Parathyroid adenoma (tissue), 2 donors: ENCODE measurements at regions not wholly inside any gene's neighbourhood (a gene's known extent, or its start where the extent isn't known, plus 50 kb on each side); places are given as distances from the start of the nearest gene placed in this dataset.
A peak's percentile ranks its signal among the peaks of the same experiment; 100 is the strongest.

ENCODE experiments used
- H2AFZ ChIP-seq: fragments of 300-600 bp; sonication (generic); one replicate; pipeline ENCODE4 v1.7.0; 2017; ENCODE audit warnings: antibody characterized with exemption, mild to moderate bottlenecking
- H3K27ac ChIP-seq: fragments of 300-600 bp; sonication (generic); one replicate; pipeline ENCODE4 v1.7.0; 2017
- H3K27me3 ChIP-seq: fragments of 300-600 bp; sonication (generic); one replicate; pipeline ENCODE4 v1.7.0; 2017; ENCODE audit warnings: low read length; ENCODE audit not compliant: control insufficient read depth, insufficient read depth
- H3K36me3 ChIP-seq: fragments of 300-600 bp; sonication (generic); one replicate; pipeline ENCODE4 v1.7.0; 2017; ENCODE audit warnings: low read length; ENCODE audit not compliant: control insufficient read depth, insufficient read depth
- H3K4me1 ChIP-seq: fragments of 300-600 bp; sonication (generic); one replicate; pipeline ENCODE4 v1.7.0; 2017; ENCODE audit warnings: control low read depth
- H3K4me2 ChIP-seq: fragments of 300-600 bp; sonication (generic); one replicate; pipeline ENCODE4 v1.7.0; 2017; ENCODE audit warnings: low read length
- H3K4me3 ChIP-seq: fragments of 300-600 bp; sonication (generic); one replicate; pipeline ENCODE4 v1.7.0; 2017; ENCODE audit warnings: low read depth, low read length
- H3K79me2 ChIP-seq: fragments of 300-600 bp; sonication (generic); one replicate; pipeline ENCODE4 v1.7.0; 2017; ENCODE audit warnings: control low read depth
- H3K9ac ChIP-seq: fragments of 300-600 bp; sonication (generic); one replicate; pipeline ENCODE4 v1.7.0; 2017; ENCODE audit warnings: mild to moderate bottlenecking
- H3K9me3 ChIP-seq: fragments of 300-600 bp; sonication (generic); one replicate; pipeline ENCODE4 v1.7.0; 2017; ENCODE audit warnings: low read length; ENCODE audit not compliant: control insufficient read depth
- TF ChIP-seq, protein P1 (sequence below): fragments of 300-600 bp; sonication (generic); IDR thresholded peaks from one replicate; pipeline ENCODE4 v1.7.0; 2017; ENCODE audit warnings: antibody characterized with exemption, mild to moderate bottlenecking
- donor health status: primary hyperparathyroidism.

GRCh38 chr21:38927776-38928175 is 122.0 kb downstream of the ETS2 start:
- Histone ChIP-seq H3K4me3 (no peak overlapping the region), H3K27me3 (no peaks in the 10 kb centered on the region), H3K4me1 (peaks cover 18% of the 10 kb centered on the region), H3K79me2 (no peaks in the 10 kb centered on the region), H3K36me3 (no peaks in the 10 kb centered on the region), H3K9ac (no peak overlapping the region), H3K9me3 (no peaks in the 10 kb centered on the region), H3K27ac (no peak overlapping the region), H2AFZ (no peak overlapping the region), H3K4me2 (no peak overlapping the region)
- TF ChIP-seq, protein P1, sequence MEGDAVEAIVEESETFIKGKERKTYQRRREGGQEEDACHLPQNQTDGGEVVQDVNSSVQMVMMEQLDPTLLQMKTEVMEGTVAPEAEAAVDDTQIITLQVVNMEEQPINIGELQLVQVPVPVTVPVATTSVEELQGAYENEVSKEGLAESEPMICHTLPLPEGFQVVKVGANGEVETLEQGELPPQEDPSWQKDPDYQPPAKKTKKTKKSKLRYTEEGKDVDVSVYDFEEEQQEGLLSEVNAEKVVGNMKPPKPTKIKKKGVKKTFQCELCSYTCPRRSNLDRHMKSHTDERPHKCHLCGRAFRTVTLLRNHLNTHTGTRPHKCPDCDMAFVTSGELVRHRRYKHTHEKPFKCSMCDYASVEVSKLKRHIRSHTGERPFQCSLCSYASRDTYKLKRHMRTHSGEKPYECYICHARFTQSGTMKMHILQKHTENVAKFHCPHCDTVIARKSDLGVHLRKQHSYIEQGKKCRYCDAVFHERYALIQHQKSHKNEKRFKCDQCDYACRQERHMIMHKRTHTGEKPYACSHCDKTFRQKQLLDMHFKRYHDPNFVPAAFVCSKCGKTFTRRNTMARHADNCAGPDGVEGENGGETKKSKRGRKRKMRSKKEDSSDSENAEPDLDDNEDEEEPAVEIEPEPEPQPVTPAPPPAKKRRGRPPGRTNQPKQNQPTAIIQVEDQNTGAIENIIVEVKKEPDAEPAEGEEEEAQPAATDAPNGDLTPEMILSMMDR = no peak

- Histone ChIP-seq H3K79me2 (no peaks in the 10 kb centered on the region), H2AFZ (peak overlapping the region; percentile 56), H3K27ac (peak overlapping the region; percentile 77), H3K27me3 (no peaks in the 10 kb centered on the region), H3K36me3 (no peaks in the 10 kb centered on the region), H3K4me2 (peak overlapping the region; percentile 52), H3K9ac (no peak overlapping the region), H3K4me1 (peaks cover 21% of the 10 kb centered on the region), H3K4me3 (peak overlapping the region; percentile 32), H3K9me3 (no peaks in the 10 kb centered on the region)
- TF ChIP-seq, protein P1 = no peak
These were observed 120.2 kb downstream of the ETS2 start for GRCh38 chr21:38925923-38926322.

DNA sequence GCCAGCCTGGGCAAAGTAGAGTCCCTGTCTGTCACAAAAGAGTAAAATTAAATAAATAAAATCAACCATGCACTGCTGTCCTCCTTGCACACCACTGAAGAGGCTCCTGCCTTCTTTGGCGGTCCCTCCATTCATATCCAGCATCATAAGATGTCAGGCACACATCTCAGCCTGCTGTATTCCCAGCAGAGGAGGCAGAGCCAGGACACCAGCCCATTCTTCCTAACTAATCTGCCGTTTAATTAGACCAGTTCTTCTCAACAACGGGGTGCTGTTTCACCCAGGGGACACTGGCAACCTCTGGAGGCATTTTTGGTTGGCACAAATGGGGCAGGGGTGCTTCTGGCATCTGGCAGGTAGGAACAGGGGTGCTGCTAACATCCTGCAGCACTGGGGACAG is 119.7 kb downstream of the ETS2 start:
- H3K4me2 ChIP-seq = peak overlapping the region; percentile 52
- H3K79me2 ChIP-seq = no peaks in the 10 kb centered on the region
- H3K27me3 ChIP-seq = no peaks in the 10 kb centered on the region
- peak overlapping the region; percentile 32 for H3K4me3 ChIP-seq
- no peaks in the 10 kb centered on the region for H3K36me3 ChIP-seq
- H3K27ac ChIP-seq = peak overlapping the region; percentile 77
- peaks cover 25% of the 10 kb centered on the region for H3K4me1 ChIP-seq
- no peak overlapping the region for H3K9ac ChIP-seq
- TF ChIP-seq, protein P1 = no peak
- no peaks in the 10 kb centered on the region for H3K9me3 ChIP-seq
- H2AFZ ChIP-seq = peak overlapping the region; percentile 56

DNA sequence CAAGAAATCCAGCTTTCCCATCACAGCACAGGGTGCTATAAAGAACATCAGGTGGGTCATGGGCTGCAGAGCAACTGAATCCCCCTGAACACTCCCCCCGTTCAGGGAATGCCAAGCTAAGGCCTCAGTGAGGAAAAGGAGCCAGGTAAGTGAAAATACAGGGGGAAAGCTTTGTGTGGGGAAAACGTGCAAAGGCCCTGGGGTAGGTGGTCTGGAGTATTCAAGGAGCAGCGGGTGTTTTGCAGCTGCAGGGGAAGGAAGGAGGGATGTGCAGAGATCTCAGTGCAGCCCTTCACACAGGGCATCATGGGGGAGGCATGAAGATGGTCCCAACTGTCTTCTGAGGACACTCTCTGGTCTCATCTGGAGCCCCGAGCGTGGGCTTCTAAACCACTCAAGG is 119.2 kb downstream of the ETS2 start:
- Histone ChIP-seq H3K4me2 (no peak overlapping the region), H3K27ac (peak overlapping the region; percentile 77)

DNA sequence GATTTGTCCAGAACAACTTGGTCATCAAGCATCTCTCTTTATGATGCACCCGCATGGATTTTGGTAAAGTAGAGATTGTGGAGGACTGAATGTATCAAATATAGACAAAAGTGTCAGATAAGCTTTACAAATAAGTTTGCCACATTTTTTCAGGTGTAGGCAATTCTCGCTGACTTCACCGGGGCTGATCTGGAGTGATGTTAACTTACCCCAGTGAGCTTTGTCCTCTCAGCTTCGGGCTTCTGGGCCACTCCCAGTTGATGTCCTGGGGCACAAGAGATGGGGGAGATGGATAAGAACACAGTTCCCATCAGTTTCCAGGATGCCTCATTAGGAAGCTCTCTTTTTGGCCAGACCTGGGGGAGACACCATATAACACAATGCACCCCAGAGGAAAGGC is 117.7 kb downstream of the ETS2 start:
- TF ChIP-seq, protein P1 = no peak
- Histone ChIP-seq H3K79me2 (no peaks in the 10 kb centered on the region), H3K9ac (no peak overlapping the region), H3K9me3 (no peaks in the 10 kb centered on the region), H2AFZ (no peak overlapping the region), H3K4me3 (no peak overlapping the region), H3K27me3 (no peaks in the 10 kb centered on the region), H3K27ac (peak overlapping the region; percentile 24), H3K4me1 (peaks cover 36% of the 10 kb centered on the region), H3K36me3 (no peaks in the 10 kb centered on the region), H3K4me2 (no peak overlapping the region)

More for the DNA sequence above, 119.2 kb downstream of the ETS2 start:
- Histone ChIP-seq H3K9me3 (no peaks in the 10 kb centered on the region), H3K79me2 (no peaks in the 10 kb centered on the region), H3K4me3 (no peak overlapping the region), H3K36me3 (no peaks in the 10 kb centered on the region), H3K9ac (no peak overlapping the region), H3K27me3 (no peaks in the 10 kb centered on the region), H3K4me1 (peaks cover 25% of the 10 kb centered on the region), H2AFZ (no peak overlapping the region)
- TF ChIP-seq, protein P1 = no peak
